Kidney glomerular epithelial cell (primary cell): ENCODE measurements at regions not wholly inside any gene's neighbourhood (a gene's known extent, or its start where the extent isn't known, plus 50 kb on each side); places are given as distances from the start of the nearest gene placed in this dataset.

ENCODE experiments used
- DNase-seq: peaks from one replicate; lab custom pipeline; 2025; lab: John Stamatoyannopoulos, UW

GRCh38 chr17:77854759-77855745 is 103.5 kb upstream of the TNRC6C start:
- no peak for DNase-seq

DNA sequence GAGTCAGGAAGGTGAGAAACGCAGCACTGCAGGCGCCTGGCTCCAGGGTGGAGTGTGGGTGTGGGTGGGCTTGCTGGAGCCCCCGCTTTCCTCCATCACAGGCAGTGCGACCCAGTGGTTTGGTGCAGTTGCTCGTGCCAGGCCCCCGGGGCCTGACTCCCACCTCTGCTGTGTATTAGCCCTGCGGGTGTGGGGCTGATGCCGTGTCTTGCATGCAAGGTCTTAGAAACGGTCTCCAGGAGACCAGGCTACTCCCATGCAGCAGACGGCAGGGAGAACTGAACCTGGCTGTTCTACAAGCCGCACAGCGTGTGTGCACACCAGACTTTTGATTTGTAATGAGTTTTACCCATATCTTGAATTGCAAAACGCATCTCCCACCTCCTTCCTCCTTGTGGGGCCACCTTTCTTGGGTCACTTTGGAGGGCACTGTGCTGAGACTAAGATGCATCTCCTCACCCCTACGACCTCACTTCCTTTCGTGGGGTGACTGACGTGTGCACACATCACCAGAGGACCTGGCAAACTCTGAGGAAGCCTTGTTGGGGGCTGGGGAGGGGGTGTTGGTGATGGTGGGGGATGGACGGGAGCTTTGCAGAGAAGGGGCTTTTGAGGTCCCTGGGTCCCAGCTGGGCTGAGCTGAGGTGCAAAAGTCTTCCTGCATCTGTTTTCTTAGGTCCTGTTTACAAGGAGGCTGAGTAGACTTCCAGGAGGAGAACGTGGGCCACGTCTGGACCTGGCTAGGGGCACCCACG is 101.8 kb upstream of the TNRC6C start:
- DNase-seq, result no peak

- DNase-seq, result no peak
Observed at GRCh38 chr17:77857306-77857555, 101.3 kb upstream of the TNRC6C start.

DNA sequence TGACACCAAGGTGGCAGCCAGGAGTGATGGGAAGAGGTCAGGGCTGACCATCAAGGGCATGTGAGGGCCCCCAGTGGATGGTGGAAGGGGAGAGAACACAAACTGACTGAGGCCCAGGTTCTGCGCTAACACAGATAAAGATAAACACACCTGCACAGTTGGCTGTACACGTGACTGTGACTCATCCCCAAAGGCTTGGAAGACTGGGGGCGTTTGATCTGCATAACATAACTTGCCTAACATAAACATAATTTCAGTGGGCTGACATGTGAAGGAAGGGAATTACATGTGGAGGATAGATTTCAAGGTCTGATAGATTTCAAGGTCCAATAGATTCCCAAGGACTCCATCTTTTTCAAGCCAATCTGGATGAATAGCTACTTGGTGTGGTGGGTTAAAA is 100.9 kb upstream of the TNRC6C start:
- no peak for DNase-seq

- no peak for DNase-seq
Observed at GRCh38 chr17:77858291-77859034, 100.0 kb upstream of the TNRC6C start.

DNA sequence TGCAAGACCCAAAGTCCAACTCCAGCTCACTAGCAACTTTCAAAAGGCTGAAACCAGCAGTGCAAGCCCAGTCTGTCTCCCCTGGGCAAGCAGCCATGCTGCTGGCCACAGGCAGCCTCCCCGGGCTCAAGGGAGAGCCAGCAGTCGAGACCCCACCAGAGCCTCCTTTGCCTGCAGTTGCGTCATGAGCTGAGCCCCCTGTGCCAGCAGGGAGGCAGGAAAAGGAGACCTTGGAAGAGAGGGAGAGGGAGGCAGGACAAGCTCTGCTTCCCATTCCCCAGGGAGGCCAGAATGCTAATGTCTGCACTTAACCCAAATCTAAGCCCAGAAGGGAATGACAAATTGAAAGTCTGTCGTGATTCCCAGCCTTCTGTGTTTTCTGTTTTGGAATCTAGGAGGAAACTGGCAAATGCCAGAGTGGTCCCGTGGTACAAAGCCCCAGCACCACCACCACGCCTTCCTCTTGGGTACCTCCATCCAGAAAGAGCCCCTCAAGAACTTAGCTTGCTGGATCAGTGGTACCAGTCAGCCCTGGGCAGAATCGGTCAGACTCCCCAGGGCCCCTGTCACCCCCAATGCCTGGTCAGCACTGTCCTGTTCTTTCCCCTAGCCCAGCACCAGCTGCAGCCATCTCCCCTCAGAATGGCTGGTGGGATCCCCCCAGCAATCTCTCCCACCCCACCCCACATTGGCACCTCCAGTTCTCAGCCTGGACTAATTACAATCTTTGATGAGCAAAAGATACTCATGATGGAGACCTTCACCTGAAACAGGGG is 99.3 kb upstream of the TNRC6C start:
- DNase-seq, result no peak

- DNase-seq, result no peak
Observed at GRCh38 chr17:77861133-77861695, 97.3 kb upstream of the TNRC6C start.

GRCh38 chr17:77861981-77862645 is 96.4 kb upstream of the TNRC6C start:
- DNase-seq, result no peak

GRCh38 chr17:77862890-77863813 is 95.4 kb upstream of the TNRC6C start:
- no peak for DNase-seq

DNA sequence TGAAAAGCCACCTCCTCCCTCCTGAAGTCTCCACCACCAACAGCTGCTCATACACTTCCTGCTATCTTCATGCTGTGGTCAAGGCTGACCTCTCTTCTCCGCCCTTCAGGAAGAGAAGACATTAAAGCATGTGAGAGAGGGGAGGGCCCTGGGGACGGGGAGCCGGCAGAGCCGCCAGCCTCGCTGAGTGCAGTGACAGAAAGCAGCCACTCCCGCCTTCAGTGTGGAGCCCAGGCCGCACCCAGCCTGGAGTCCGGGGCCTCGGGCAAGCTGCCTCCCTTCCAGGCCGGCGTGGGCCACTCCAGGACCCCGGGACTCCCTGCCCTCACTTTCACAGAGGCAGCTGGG is 94.7 kb upstream of the TNRC6C start:
- no peak for DNase-seq

GRCh38 chr17:77864234-77865111 is 94.0 kb upstream of the TNRC6C start:
- no peak for DNase-seq

DNA sequence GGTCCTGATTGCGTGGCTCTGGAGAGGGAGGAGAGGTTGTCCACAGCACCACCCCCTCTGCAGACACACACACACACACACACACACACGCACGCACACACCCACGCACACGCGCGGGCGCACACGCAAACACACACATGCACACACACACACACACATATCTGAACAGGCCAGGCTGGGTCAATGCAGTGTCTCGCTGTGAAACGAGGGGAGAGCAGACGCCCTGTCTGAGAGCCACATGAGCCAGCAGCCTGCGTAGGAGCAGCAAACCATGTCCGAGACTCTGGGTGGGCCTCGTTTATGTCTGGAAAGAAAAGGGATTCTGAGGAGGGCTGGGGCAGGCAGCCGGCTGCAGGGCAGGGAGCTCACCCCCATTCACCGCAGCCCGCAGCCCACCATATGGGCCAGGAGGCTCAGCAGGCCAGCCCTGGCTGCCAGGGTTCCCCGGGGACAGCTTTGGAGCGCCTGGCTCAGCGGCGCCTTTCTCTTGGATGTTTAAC is 93.3 kb upstream of the TNRC6C start:
- DNase-seq, result no peak

GRCh38 chr17:77865716-77866115 is 92.8 kb upstream of the TNRC6C start:
- DNase-seq, result no peak

GRCh38 chr17:77867308-77867781 is 91.2 kb upstream of the TNRC6C start:
- no peak for DNase-seq

- DNase-seq, result no peak
Observed at GRCh38 chr17:77867976-77868713, 90.4 kb upstream of the TNRC6C start.

DNA sequence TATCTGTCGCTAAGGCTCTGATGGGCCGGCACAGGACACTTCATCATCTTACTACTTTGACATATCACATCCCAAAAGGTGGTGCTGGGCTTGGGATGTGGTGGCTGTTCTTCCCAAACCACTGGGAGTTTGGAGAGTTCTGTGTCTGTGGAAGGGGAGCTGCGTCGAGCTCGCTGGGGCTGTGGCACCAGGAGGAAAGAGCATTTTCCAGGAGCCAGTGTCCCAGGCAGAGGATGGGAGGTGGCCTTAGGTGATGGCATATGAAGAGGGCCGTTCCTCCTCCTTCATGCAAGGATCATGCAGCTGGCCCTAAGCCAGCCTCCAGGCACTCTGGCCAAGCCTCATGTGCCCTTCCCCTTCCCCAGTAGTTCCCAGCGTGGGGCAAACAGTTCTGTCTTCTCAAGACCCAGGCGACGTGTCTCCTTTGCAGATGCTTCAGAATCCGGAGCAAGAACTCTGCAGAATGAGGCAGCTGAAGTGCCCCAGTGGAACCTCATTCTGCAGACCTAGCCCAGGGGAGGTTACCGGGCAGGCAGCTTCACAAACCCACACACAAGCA is 89.4 kb upstream of the TNRC6C start:
- no peak for DNase-seq

GRCh38 chr17:77869665-77870132 is 88.8 kb upstream of the TNRC6C start:
- no peak for DNase-seq
